ENCODE measurements at regions not wholly inside any gene's neighbourhood (a gene's known extent, or its start where the extent isn't known, plus 50 kb on each side); places are given as distances from the start of the nearest gene placed in this dataset.

DNA sequence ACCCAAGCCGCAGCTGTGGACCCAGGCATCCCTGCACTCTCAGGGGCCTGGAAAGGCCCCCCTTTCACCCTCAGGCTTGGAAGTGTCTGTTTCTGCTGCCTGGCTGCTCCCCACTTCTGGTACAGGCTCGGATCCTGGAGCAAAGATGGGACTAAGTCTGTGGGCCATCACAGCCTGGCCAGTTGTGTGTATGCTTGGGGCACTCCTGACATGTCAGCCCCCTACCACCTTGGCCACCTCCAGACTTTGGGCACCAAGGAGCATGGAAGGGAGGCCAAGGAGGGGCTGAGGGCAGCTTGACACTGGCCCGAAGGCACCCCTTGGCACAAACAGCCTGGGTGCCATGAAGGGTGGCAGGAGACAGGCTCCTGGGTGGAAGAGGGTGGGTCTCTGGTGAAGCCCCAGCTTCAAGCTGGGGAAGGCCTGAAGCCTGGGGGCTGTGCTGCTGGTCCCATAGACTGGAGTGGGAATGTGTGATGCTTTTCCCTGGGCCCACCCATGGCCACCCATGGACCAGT, 799.4 kb upstream of the AGA start:
- Histone ChIP-seq H3K18ac (ENCODE audit: low read depth, low read length) (no peak overlapping the region), H3K4ac (ENCODE audit: low read depth, low read length) (no peak overlapping the region), H3K4me1 (ENCODE audit: control insufficient read depth, insufficient read depth, low read length) (no peaks in the 10 kb centered on the region), H3K23ac (ENCODE audit: low read depth, low read length) (no peak overlapping the region), H3K27me3 (ENCODE audit: control insufficient read depth, insufficient read depth, low read length) (no peaks in the 10 kb centered on the region), H3K4me3 (ENCODE audit: insufficient read depth, low read depth, low read length) (no peak overlapping the region), H4K8ac (ENCODE audit: low read depth in 2 of 2, low read length in 2 of 2) (no peak overlapping the region), H2BK20ac (ENCODE audit: low read depth, low read length) (no peak overlapping the region), H2AFZ (replicated peaks; ENCODE audit: low read length, poor library complexity) (no peak overlapping the region), H3K36me3 (ENCODE audit: control insufficient read depth, insufficient read depth, low read length) (no peaks in the 10 kb centered on the region), H3K27ac (ENCODE audit: insufficient read depth, low read length) (no peak overlapping the region), H2BK5ac (ENCODE audit: low read depth, low read length, poor library complexity, severe bottlenecking) (no peak overlapping the region), H2BK15ac (ENCODE audit: low read depth, low read length) (no peak overlapping the region), H2AK9ac (replicated peaks; ENCODE audit: low read depth, low read length, poor library complexity) (no peak overlapping the region), H3K9ac (ENCODE audit: low read depth, low read length) (no peak overlapping the region), H3K14ac (replicated peaks; ENCODE audit: low read depth, low read length) (no peak overlapping the region), H3K79me1 (ENCODE audit: low read depth in 1 of 2, low read length in 2 of 2) (no peaks in the 10 kb centered on the region), H2BK120ac (ENCODE audit: low read depth, low read length) (no peak overlapping the region), H3K4me2 (ENCODE audit: low read depth, low read length) (no peak overlapping the region), H3K56ac (ENCODE audit: extremely low read depth, insufficient read depth, low read length) (no peak overlapping the region), H4K5ac (ENCODE audit: low read depth, low read length) (no peak overlapping the region), H4K20me1 (ENCODE audit: insufficient read depth, low read length) (no peaks in the 10 kb centered on the region), H4K91ac (ENCODE audit: insufficient read depth, low read depth, low read length) (no peak overlapping the region), H3K9me3 (ENCODE audit: control insufficient read depth, insufficient read depth, low read length) (peaks cover 13% of the 10 kb centered on the region), H2AK5ac (ENCODE audit: low read depth, low read length) (no peak overlapping the region), H3K9me1 (ENCODE audit: insufficient read depth, low read length) (no peaks in the 10 kb centered on the region)
- POLR2A ChIA-PET (ENCODE audit: unreplicated experiment) = no interaction called here
- ATAC-seq (ENCODE audit: low read depth) (no peak), DNase-seq (no peak)
- no peak for TF ChIP-seq CEBPB (IDR thresholded peaks at IDR 0.05; ENCODE audit: low read depth, low read length)
- TF ChIP-seq, protein P1, sequence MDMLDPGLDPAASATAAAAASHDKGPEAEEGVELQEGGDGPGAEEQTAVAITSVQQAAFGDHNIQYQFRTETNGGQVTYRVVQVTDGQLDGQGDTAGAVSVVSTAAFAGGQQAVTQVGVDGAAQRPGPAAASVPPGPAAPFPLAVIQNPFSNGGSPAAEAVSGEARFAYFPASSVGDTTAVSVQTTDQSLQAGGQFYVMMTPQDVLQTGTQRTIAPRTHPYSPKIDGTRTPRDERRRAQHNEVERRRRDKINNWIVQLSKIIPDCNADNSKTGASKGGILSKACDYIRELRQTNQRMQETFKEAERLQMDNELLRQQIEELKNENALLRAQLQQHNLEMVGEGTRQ (IDR thresholded peaks at IDR 0.05; ENCODE audit: low read depth, low read length) = no peak
- no peak for TF ChIP-seq MXI1 (IDR thresholded peaks at IDR 0.05; ENCODE audit: borderline replicate concordance, low read depth, low read length)
- no peak for TF ChIP-seq CHD1 (IDR thresholded peaks at IDR 0.05; ENCODE audit: low read depth, low read length)
- no CpG with 5 or more reads among the region's 3 CpGs for WGBS, 2 experiments (ENCODE audit: extremely low coverage in 2 of 2, insufficient read length in 1 of 2)
- CTCF ChIA-PET = no interaction called here
- intact Hi-C loops (cut with micrococcal nuclease) = no loop called here
- no TSS peak for BruUV-seq (replicated peaks)
- in situ Hi-C loops (cut with MboI; ENCODE audit: low sequenced_read_pairs) = no loop called here
- dilution Hi-C loops (cut with HindIII; ENCODE audit: low sequenced_read_pairs, unreplicated experiment) = no loop called here

Data from IMR-90 (cell line).